Ascending aorta (tissue), 2 donors: ENCODE measurements at regions not wholly inside any gene's neighbourhood (a gene's known extent, or its start where the extent isn't known, plus 50 kb on each side); places are given as distances from the start of the nearest gene placed in this dataset.

Experiments used
- DNase-seq, 2 donors: peaks; one replicate each; pipeline ENCODE4 v3.0.0-alpha.2; 2019; ENCODE audit warnings: low spot score in 2 of 2
- H3K27ac ChIP-seq, 2 donors: fragments of 200-600 bp; sonication (generic); one replicate each; pipeline ENCODE4 v1.5.1; 2016 to 2017; ENCODE audit warnings: mild to moderate bottlenecking in 1 of 2
- H3K27me3 ChIP-seq: fragments of 200-600 bp; sonication (generic); one replicate; pipeline ENCODE4 v1.5.1; 2017
- H3K36me3 ChIP-seq, 2 donors: fragments of 200-600 bp; sonication (generic); one replicate each; pipeline ENCODE4 v1.5.1; 2016
- H3K4me1 ChIP-seq, 2 donors: fragments of 200-600 bp; sonication (generic); one replicate each; pipeline ENCODE4 v1.5.1; 2016 to 2017; ENCODE audit warnings: mild to moderate bottlenecking in 1 of 2
- H3K4me3 ChIP-seq, 2 donors: fragments of 200-600 bp; sonication (generic); one replicate each; pipeline ENCODE4 v1.5.1; 2016 to 2017; ENCODE audit warnings: mild to moderate bottlenecking in 1 of 2
- H3K9me3 ChIP-seq, 2 donors: fragments of 200-600 bp; sonication (generic); one replicate each; pipeline ENCODE4 v1.5.1; 2016
- intact Hi-C: fragments of 100-400 bp; cut with DNase I; formaldehyde crosslinking; loops from one replicate; pipeline ENCODE4 v1.15.1; 2023
- TF ChIP-seq, protein P1 (sequence below), 3 experiments: fragments of 200-600 bp in 2 of 3; fragments of 450-650 bp in 1 of 3; sonication (generic) in 2 of 3; IDR thresholded peaks; one replicate each; pipeline ENCODE4 v1.5.1; 2016 to 2019; ENCODE audit warnings: antibody characterized with exemption in 3 of 3, mild to moderate bottlenecking in 1 of 3, moderate library complexity in 1 of 3

DNA sequence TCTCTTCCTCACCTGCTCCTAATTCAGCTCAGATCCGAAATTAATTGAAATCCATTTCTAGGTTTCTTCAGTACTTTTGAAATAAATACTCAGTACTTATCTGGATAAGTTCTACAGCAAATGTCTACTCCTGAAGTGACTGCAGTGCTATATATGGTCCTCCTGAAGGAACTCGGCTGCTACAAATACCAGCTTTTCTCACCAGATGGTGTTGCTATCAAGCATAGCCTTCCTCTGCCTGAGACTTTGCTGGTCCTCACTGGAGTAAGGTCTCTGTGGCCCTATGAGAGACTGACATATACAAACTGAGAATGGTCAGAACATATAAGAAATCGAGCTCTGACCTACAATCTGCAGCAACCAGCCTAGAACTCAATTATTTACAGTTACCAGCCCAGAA is 161.6 kb downstream of the NDFIP2 start:
- TF ChIP-seq, protein P1, sequence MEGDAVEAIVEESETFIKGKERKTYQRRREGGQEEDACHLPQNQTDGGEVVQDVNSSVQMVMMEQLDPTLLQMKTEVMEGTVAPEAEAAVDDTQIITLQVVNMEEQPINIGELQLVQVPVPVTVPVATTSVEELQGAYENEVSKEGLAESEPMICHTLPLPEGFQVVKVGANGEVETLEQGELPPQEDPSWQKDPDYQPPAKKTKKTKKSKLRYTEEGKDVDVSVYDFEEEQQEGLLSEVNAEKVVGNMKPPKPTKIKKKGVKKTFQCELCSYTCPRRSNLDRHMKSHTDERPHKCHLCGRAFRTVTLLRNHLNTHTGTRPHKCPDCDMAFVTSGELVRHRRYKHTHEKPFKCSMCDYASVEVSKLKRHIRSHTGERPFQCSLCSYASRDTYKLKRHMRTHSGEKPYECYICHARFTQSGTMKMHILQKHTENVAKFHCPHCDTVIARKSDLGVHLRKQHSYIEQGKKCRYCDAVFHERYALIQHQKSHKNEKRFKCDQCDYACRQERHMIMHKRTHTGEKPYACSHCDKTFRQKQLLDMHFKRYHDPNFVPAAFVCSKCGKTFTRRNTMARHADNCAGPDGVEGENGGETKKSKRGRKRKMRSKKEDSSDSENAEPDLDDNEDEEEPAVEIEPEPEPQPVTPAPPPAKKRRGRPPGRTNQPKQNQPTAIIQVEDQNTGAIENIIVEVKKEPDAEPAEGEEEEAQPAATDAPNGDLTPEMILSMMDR (IDR thresholded peaks at IDR 0.05), result peak in 1 of 3 experiments; percentile 11
- Histone ChIP-seq H3K4me3 (no peak overlapping the region), H3K27me3 (no peaks in the 10 kb centered on the region), H3K27ac (no peak overlapping the region), H3K4me1 (peaks cover 0 to 2% of the 10 kb centered on the region in 2 donors), H3K36me3 (no peaks in the 10 kb centered on the region), H3K9me3 (no peaks in the 10 kb centered on the region)
- DNase-seq, result no peak
- intact Hi-C loops, result no loop called here

- intact Hi-C loops, result no loop called here
- no peak overlapping the region for H3K27ac ChIP-seq
- H3K4me1 ChIP-seq, result peaks cover 0 to 5% of the 10 kb centered on the region in 2 donors
- no peaks in the 10 kb centered on the region for H3K36me3 ChIP-seq
- no peaks in the 10 kb centered on the region for H3K27me3 ChIP-seq
- H3K4me3 ChIP-seq, result no peak overlapping the region
- TF ChIP-seq, protein P1 (IDR thresholded peaks at IDR 0.05), result no peak
- DNase-seq, result no peak
- no peaks in the 10 kb centered on the region for H3K9me3 ChIP-seq
Observed at GRCh38 chr13:79637133-79637763, 156.3 kb downstream of the NDFIP2 start.

DNA sequence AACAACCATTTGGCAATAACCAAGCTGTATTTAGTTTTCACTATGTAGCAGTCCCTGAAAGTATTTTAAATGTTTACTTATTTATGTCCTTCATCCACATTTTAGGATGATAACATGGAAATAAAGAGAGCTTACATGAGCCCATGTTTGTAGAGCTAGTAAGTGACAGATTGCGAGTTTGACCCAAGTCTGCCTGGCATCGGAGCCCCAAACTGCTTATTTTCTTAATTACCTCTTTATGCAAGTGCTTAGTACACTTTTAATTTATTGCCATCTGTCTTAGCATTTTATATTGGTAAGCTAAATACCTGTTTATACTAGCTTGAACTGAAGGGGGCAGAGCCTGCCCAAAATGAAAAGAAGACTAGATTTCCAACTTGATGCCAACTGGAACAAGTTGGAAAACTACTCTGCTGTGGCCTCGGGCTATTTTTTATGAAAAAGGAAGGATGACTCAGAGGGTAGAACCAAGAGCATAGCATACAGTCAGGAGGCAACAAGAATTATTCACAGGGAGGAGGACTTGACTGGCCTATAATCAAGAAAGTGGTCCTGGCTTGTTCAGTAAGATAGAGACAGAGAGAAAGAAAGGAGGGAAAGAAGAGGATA is 150.2 kb downstream of the NDFIP2 start:
- Histone ChIP-seq H3K4me1 (no peaks in the 10 kb centered on the region), H3K4me3 (no peak overlapping the region), H3K9me3 (no peaks in the 10 kb centered on the region), H3K36me3 (no peaks in the 10 kb centered on the region), H3K27me3 (no peaks in the 10 kb centered on the region), H3K27ac (no peak overlapping the region)
- no peak for DNase-seq
- intact Hi-C loops, result no loop called here
- TF ChIP-seq, protein P1 (IDR thresholded peaks at IDR 0.05), result peak in 2 of 3 experiments; percentile 17 to 31

GRCh38 chr13:79628463-79628862 is 147.5 kb downstream of the NDFIP2 start:
- no peak overlapping the region for H3K4me3 ChIP-seq
- no peak for DNase-seq
- H3K4me1 ChIP-seq, result no peaks in the 10 kb centered on the region
- H3K9me3 ChIP-seq, result no peaks in the 10 kb centered on the region
- intact Hi-C loops, result no loop called here
- H3K27ac ChIP-seq, result no peak overlapping the region
- H3K36me3 ChIP-seq, result no peaks in the 10 kb centered on the region
- H3K27me3 ChIP-seq, result no peaks in the 10 kb centered on the region
- TF ChIP-seq, protein P1 (IDR thresholded peaks at IDR 0.05), result no peak

GRCh38 chr13:79626924-79627323 is 146.0 kb downstream of the NDFIP2 start:
- intact Hi-C loops, result no loop called here
- no peak overlapping the region for H3K27ac ChIP-seq
- H3K36me3 ChIP-seq, result no peaks in the 10 kb centered on the region
- H3K4me3 ChIP-seq, result no peak overlapping the region
- H3K9me3 ChIP-seq, result no peaks in the 10 kb centered on the region
- no peaks in the 10 kb centered on the region for H3K4me1 ChIP-seq
- DNase-seq, result no peak
- TF ChIP-seq, protein P1 (IDR thresholded peaks at IDR 0.05), result no peak
- no peaks in the 10 kb centered on the region for H3K27me3 ChIP-seq
